ENCODE measurements at regions not wholly inside any gene's neighbourhood (a gene's known extent, or its start where the extent isn't known, plus 50 kb on each side); places are given as distances from the start of the nearest gene placed in this dataset.

DNA sequence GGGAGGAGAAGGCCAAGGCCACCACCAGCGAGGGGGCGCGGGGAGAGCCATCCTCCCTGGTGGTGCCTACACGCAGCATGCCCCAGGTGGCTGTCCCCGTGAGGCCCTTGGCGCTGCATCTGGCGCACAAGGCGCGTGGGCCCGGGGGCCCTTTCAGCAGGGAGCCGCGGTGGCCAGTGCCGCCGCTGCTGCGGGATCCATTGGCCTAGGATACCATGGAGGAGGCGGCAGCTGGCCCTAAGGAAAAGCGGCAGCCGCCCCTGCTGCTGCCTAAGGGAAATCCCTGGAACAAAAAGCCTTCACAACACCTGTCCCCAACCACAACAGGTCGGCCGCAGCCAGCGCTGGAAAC is 1059.6 kb downstream of the TECRL start:
- intact Hi-C loops (cut with DNase I; ENCODE audit: low total_unique reads) = no loop called here
- 87 to 97% (median 95%) methylated on average over 6 to 21 of the region's 21 CpGs for WGBS, 5 donors
- TF ChIP-seq POLR2AphosphoS5 (IDR thresholded peaks at IDR 0.05) (no peak), POLR2A (IDR thresholded peaks at IDR 0.05) (no peak), CTCF (IDR thresholded peaks at IDR 0.05 in 8 of 11, conservative IDR thresholded peaks at IDR 0.05 in 3 of 11) (no peak)
- Histone ChIP-seq H3K4me1 (no peaks in the 10 kb centered on the region), H3K9me3 (peaks cover 0 to 71% (median 48%) of the 10 kb centered on the region in 8 donors), H3K36me3 (no peaks in the 10 kb centered on the region), H3K27ac (no peak overlapping the region), H3K27me3 (replicated peaks in 1 of 7) (no peaks in the 10 kb centered on the region), H3K4me3 (no peak overlapping the region)
- DNase-seq = no peak

DNA sequence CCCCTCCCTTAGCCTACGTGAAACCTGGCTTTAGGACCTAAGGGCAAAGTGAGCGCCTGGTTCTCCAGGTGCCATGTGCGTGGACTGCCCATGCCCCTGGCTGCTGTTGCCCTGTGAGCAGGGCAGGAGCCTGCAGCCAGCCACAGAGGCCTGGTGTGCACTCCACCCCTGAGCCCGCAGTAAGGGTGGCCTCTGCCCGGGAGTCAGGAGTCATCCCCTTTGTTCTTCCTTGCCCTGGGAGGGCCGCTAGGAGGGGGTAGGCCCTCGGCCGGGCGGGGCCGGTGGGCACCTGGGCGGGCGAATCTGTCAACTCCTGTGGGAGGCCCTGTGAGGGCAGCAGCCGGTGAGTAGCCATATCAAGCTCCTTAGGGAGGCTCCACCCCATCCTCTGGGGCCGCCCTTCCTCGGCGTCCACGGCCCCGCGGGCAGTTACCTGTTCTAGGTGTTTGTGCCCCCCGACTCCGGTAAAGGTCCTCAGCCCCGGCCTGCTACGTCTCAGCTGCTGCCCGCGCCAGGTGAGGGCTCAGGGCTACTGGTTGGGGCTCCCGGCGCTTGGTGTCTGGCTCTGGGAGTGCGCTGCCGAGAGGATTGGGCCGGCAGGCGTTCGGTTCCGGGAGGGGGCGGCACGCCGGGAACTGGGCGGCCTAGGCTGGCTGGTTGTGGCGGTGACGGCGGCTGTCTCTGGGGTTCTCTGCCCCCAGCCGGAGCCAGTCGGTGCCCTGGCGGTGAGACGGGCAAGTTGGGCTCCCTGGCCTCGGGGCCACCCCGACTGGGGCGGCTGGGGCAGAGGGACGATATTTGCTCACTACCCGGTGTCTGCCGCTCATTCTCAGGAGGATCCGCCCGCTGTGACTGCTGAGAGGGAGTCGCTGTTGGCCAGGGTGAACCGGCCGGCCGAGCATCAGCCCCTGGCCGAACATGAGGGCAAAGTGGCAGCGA is 1060.2 kb downstream of the TECRL start:
- peaks cover 0 to 77% (median 54%) of the 10 kb centered on the region in 8 donors for H3K9me3 ChIP-seq
- H3K36me3 ChIP-seq = no peaks in the 10 kb centered on the region
- TF ChIP-seq POLR2AphosphoS5 (IDR thresholded peaks at IDR 0.05) (no peak), POLR2A (IDR thresholded peaks at IDR 0.05) (no peak), CTCF (IDR thresholded peaks at IDR 0.05 in 8 of 11, conservative IDR thresholded peaks at IDR 0.05 in 3 of 11) (no peak)
- H3K27ac ChIP-seq = no peak overlapping the region
- H3K27me3 ChIP-seq (replicated peaks in 1 of 7) = no peaks in the 10 kb centered on the region
- intact Hi-C loops (cut with DNase I; ENCODE audit: low total_unique reads) = no loop called here
- DNase-seq = peak; percentile 65
- no peak overlapping the region for H3K4me3 ChIP-seq
- 84 to 94% (median 89%) methylated on average over 36 to 58 of the region's 58 CpGs for WGBS, 5 donors
- no peaks in the 10 kb centered on the region for H3K4me1 ChIP-seq

- no peaks in the 10 kb centered on the region for H3K4me1 ChIP-seq
- no peak overlapping the region for H3K4me3 ChIP-seq
- H3K36me3 ChIP-seq = no peaks in the 10 kb centered on the region
- TF ChIP-seq CTCF (IDR thresholded peaks at IDR 0.05 in 8 of 11, conservative IDR thresholded peaks at IDR 0.05 in 3 of 11) = no peak
- TF ChIP-seq POLR2A (IDR thresholded peaks at IDR 0.05) = no peak
- TF ChIP-seq POLR2AphosphoS5 (IDR thresholded peaks at IDR 0.05) = no peak
- intact Hi-C loops (cut with DNase I; ENCODE audit: low total_unique reads) = no loop called here
- no peak for DNase-seq
- H3K27me3 ChIP-seq (replicated peaks in 1 of 7) = no peaks in the 10 kb centered on the region
- WGBS, 5 donors = 72 to 90% (median 84%) methylated on average over 1 of the region's 1 CpG
- H3K27ac ChIP-seq = no peak overlapping the region
- peaks cover 0 to 38% (median 31%) of the 10 kb centered on the region in 8 donors for H3K9me3 ChIP-seq
These were observed 1084.1 kb downstream of the TECRL start for GRCh38 chr4:63325140-63325539.

DNA sequence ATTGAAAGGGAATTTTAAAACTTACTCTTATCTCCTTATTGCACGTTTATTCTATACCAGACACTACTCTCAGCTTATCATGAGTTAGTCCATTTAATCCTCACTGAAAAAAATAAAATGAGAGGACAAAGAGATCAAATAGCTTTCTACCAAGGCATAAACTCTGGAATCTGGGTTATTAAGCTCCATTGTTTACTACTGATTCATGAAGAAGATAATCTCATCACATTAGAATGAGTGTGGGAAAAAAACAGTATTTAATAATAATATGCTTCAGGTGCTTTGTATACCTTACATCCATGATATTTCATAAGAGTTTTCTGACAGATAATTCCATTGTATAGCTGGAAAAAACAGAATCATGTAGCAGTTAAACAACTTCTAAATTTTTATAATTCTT is 1092.6 kb downstream of the TECRL start:
- intact Hi-C loops (cut with DNase I; ENCODE audit: low total_unique reads) = no loop called here
- H3K36me3 ChIP-seq = no peaks in the 10 kb centered on the region

More for the DNA sequence above, 1092.6 kb downstream of the TECRL start:
- no peak for DNase-seq
- 0 to 1% (median 0%) methylated on average over 1 of the region's 1 CpG for WGBS, 5 donors
- H3K27ac ChIP-seq = no peak overlapping the region
- H3K4me3 ChIP-seq = no peak overlapping the region
- H3K9me3 ChIP-seq = peaks cover 0 to 8% (median 0%) of the 10 kb centered on the region in 8 donors
- no peak for TF ChIP-seq POLR2AphosphoS5 (IDR thresholded peaks at IDR 0.05)
- no peak for TF ChIP-seq CTCF (IDR thresholded peaks at IDR 0.05 in 8 of 11, conservative IDR thresholded peaks at IDR 0.05 in 3 of 11)
- TF ChIP-seq POLR2A (IDR thresholded peaks at IDR 0.05) = no peak
- H3K27me3 ChIP-seq (replicated peaks in 1 of 7) = no peaks in the 10 kb centered on the region
- no peaks in the 10 kb centered on the region for H3K4me1 ChIP-seq
